H4 (cell line): ENCODE measurements at regions not wholly inside any gene's neighbourhood (a gene's known extent, or its start where the extent isn't known, plus 50 kb on each side); places are given as distances from the start of the nearest gene placed in this dataset.
"Not testable (repeated sequence)": the region's sequence is repeated elsewhere in the genome, so short reads cannot be mapped to it uniquely, and the experiment has no call there.

Experiments used
- DNase-seq: peaks from one replicate; pipeline ENCODE4 v3.0.0-alpha.2; 2015; ENCODE audit warnings: low spot score

GRCh38 chr6:15170126-15170525, 75.7 kb upstream of the JARID2 start:
- no peak for DNase-seq

GRCh38 chr6:15171026-15171425, 74.8 kb upstream of the JARID2 start:
- DNase-seq: no peak

- DNase-seq: no peak
Observed at GRCh38 chr6:15176816-15177370, 69.0 kb upstream of the JARID2 start.

GRCh38 chr6:15183979-15184378, 61.9 kb upstream of the JARID2 start:
- DNase-seq: no peak

GRCh38 chr6:15184441-15184861, 61.4 kb upstream of the JARID2 start:
- no peak for DNase-seq

GRCh38 chr6:15185111-15185510, 60.8 kb upstream of the JARID2 start:
- not testable (repeated sequence) for DNase-seq

- not testable (repeated sequence) for DNase-seq
Observed at GRCh38 chr6:15193451-15193850, 52.4 kb upstream of the JARID2 start.

- no peak for DNase-seq
Observed at GRCh38 chr6:15194453-15194852, 51.4 kb upstream of the JARID2 start.
